Endothelial cell (in vitro differentiated cells): ENCODE measurements at regions not wholly inside any gene's neighbourhood (a gene's known extent, or its start where the extent isn't known, plus 50 kb on each side); places are given as distances from the start of the nearest gene placed in this dataset.

Experiments
- DNase-seq: peaks from one replicate; pipeline ENCODE4 v3.0.0; 2021; ENCODE audit warnings: low spot score
- H3K27ac Mint-ChIP-seq: one replicate; pipeline ENCODE4 v1.8.0; 2021; ENCODE audit warnings: mixed read lengths, inconsistent platforms; ENCODE audit not compliant: unreplicated experiment
- H3K27me3 Mint-ChIP-seq: one replicate; pipeline ENCODE4 v1.8.0; 2021; ENCODE audit warnings: mild to moderate bottlenecking, moderate library complexity, mixed read lengths, inconsistent platforms; ENCODE audit not compliant: unreplicated experiment
- H3K36me3 Mint-ChIP-seq: one replicate; pipeline ENCODE4 v1.8.0; 2021; ENCODE audit warnings: mild to moderate bottlenecking, low read depth, mixed read lengths, inconsistent platforms; ENCODE audit not compliant: unreplicated experiment
- H3K4me1 Mint-ChIP-seq: one replicate; pipeline ENCODE4 v1.8.0; 2021; ENCODE audit warnings: mild to moderate bottlenecking, mixed read lengths, inconsistent platforms; ENCODE audit not compliant: unreplicated experiment
- H3K4me3 Mint-ChIP-seq: one replicate; pipeline ENCODE4 v1.8.0; 2021; ENCODE audit warnings: mild to moderate bottlenecking, mixed read lengths, inconsistent platforms; ENCODE audit not compliant: unreplicated experiment
- H3K9me3 Mint-ChIP-seq: one replicate; pipeline ENCODE4 v1.8.0; 2021; ENCODE audit warnings: mixed read lengths, inconsistent platforms; ENCODE audit not compliant: unreplicated experiment
- CTCF ChIP-seq: fragments of 200-600 bp; sonication (generic); IDR thresholded peaks from one replicate; pipeline ENCODE4 v1.5.0; 2021; ENCODE audit warnings: antibody characterized with exemption; ENCODE audit not compliant: unreplicated experiment

- Mint-ChIP-seq H3K36me3 (no peaks in the 10 kb centered on the region), H3K27ac (peak overlapping the region; percentile 81), H3K4me1 (peaks cover 28% of the 10 kb centered on the region), H3K27me3 (no peaks in the 10 kb centered on the region), H3K4me3 (no peak overlapping the region), H3K9me3 (no peaks in the 10 kb centered on the region)
- DNase-seq: no peak
- no peak for TF ChIP-seq CTCF
Observed at GRCh38 chr2:166572937-166573336, 78.9 kb upstream of the SCN7A start.

GRCh38 chr2:166568409-166568808 lies 74.4 kb upstream of the SCN7A start:
- Mint-ChIP-seq H3K4me3 (no peak overlapping the region), H3K27ac (peak overlapping the region; percentile 21), H3K9me3 (no peaks in the 10 kb centered on the region), H3K36me3 (no peaks in the 10 kb centered on the region), H3K27me3 (no peaks in the 10 kb centered on the region), H3K4me1 (peaks cover 32% of the 10 kb centered on the region)
- no peak for DNase-seq
- TF ChIP-seq CTCF: no peak

GRCh38 chr2:166565501-166565900 lies 71.5 kb upstream of the SCN7A start:
- no peak for TF ChIP-seq CTCF
- H3K4me1 Mint-ChIP-seq: peaks cover 21% of the 10 kb centered on the region

GRCh38 chr2:166563894-166564293 lies 69.8 kb upstream of the SCN7A start:
- Mint-ChIP-seq H3K4me3 (no peak overlapping the region), H3K36me3 (no peaks in the 10 kb centered on the region), H3K9me3 (no peaks in the 10 kb centered on the region), H3K27me3 (no peaks in the 10 kb centered on the region), H3K27ac (no peak overlapping the region), H3K4me1 (peaks cover 17% of the 10 kb centered on the region)
- DNase-seq: no peak
- no peak for TF ChIP-seq CTCF

More at GRCh38 chr2:166565501-166565900, 71.5 kb upstream of the SCN7A start:
- no peaks in the 10 kb centered on the region for H3K9me3 Mint-ChIP-seq
- H3K27ac Mint-ChIP-seq: no peak overlapping the region
- H3K27me3 Mint-ChIP-seq: no peaks in the 10 kb centered on the region
- H3K4me3 Mint-ChIP-seq: no peak overlapping the region
- no peaks in the 10 kb centered on the region for H3K36me3 Mint-ChIP-seq
- DNase-seq: no peak

GRCh38 chr2:166560022-166560421 lies 66.0 kb upstream of the SCN7A start:
- Mint-ChIP-seq H3K27ac (no peak overlapping the region), H3K27me3 (no peaks in the 10 kb centered on the region), H3K4me1 (no peaks in the 10 kb centered on the region), H3K4me3 (no peak overlapping the region), H3K9me3 (no peaks in the 10 kb centered on the region), H3K36me3 (no peaks in the 10 kb centered on the region)
- no peak for DNase-seq
- no peak for TF ChIP-seq CTCF
